HEK293 (cell line): ENCODE measurements at regions not wholly inside any gene's neighbourhood (a gene's known extent, or its start where the extent isn't known, plus 50 kb on each side); places are given as distances from the start of the nearest gene placed in this dataset.

ENCODE experiments used
- CTCF ChIA-PET: fragments of 350-600 bp; formaldehyde crosslinking; extraction: SDS; loops from one replicate; lab custom pipeline; 2021; ENCODE audit warnings: antibody characterized with exemption; lab: Yijun Ruan, JAX
- POLR2A ChIA-PET: fragments of 300-600 bp; formaldehyde crosslinking; extraction: SDS; loops from one replicate; lab custom pipeline; 2020; ENCODE audit warnings: antibody characterized with exemption, inconsistent platforms; lab: Yijun Ruan, JAX
- H3K27ac ChIP-seq: fragments of 200-500 bp; sonication (Bioruptor generic); 2 replicates; pipeline ENCODE4 v1.5.1; 2014; ENCODE audit warnings: low read depth, low read length, control low read depth, inconsistent platforms; ENCODE audit errors: extremely low read depth
- H3K36me3 ChIP-seq, 2 experiments: fragments of 200-500 bp in 1 of 2; sonication (Bioruptor generic) in 1 of 2; 1 replicate in 1 of 2; 2 replicates in 1 of 2; pipeline ENCODE4 v1.5.1; 2014 to 2017; ENCODE audit warnings: inconsistent platforms in 2 of 2, low read length in 2 of 2; ENCODE audit not compliant: control insufficient read depth in 2 of 2, insufficient read depth in 1 of 2
- H3K4me1 ChIP-seq: fragments of 200-500 bp; sonication (Bioruptor generic); 2 replicates; pipeline ENCODE4 v1.5.1; 2014; ENCODE audit warnings: mild to moderate bottlenecking, low read length, inconsistent platforms; ENCODE audit not compliant: control insufficient read depth, insufficient read depth
- H3K4me3 ChIP-seq: 2 replicates; pipeline ENCODE4 v1.5.1; 2011; ENCODE audit warnings: low read depth, mild to moderate bottlenecking, control low read depth, low read length, moderate library complexity
- H3K9me3 ChIP-seq: fragments of 200-500 bp; sonication (Bioruptor generic); 2 replicates; pipeline ENCODE4 v1.5.1; 2014; ENCODE audit warnings: low read depth, low read length, inconsistent platforms; ENCODE audit not compliant: control insufficient read depth, insufficient read depth
- ATF2 ChIP-seq: fragments of 450-650 bp; formaldehyde crosslinking; IDR thresholded peaks from 2 replicates; pipeline ENCODE4 v1.5.1; 2016; ENCODE audit warnings: missing biosample characterization, missing genetic modification characterization, low read depth
- BCL11A ChIP-seq: fragments of 450-650 bp; formaldehyde crosslinking; IDR thresholded peaks from 2 replicates; pipeline ENCODE4 v1.5.1; 2016; ENCODE audit warnings: low read depth, missing biosample characterization, missing genetic modification characterization
- HOXD13 ChIP-seq: sonication (generic); formaldehyde crosslinking; IDR thresholded peaks from 2 replicates; pipeline ENCODE4 v1.8.0; 2022; ENCODE audit warnings: missing genetic modification reagents, borderline replicate concordance
- MYNN ChIP-seq: fragments of 450-650 bp; formaldehyde crosslinking; IDR thresholded peaks from 2 replicates; pipeline ENCODE4 v1.5.1; 2016; ENCODE audit warnings: missing biosample characterization, missing genetic modification characterization, borderline replicate concordance
- WT1 ChIP-seq: fragments of 450-650 bp; formaldehyde crosslinking; IDR thresholded peaks from 2 replicates; pipeline ENCODE4 v1.5.1; 2016; ENCODE audit warnings: missing biosample characterization, missing genetic modification characterization
- ZBTB6 ChIP-seq: fragments of 450-650 bp; formaldehyde crosslinking; IDR thresholded peaks from 2 replicates; pipeline ENCODE4 v1.5.1; 2017; ENCODE audit warnings: missing biosample characterization, missing genetic modification characterization
- ZEB2 ChIP-seq: fragments of 450-650 bp; formaldehyde crosslinking; IDR thresholded peaks from 2 replicates; pipeline ENCODE4 v1.5.1; 2016; ENCODE audit warnings: missing biosample characterization, missing genetic modification characterization
- ZNF114 ChIP-seq: fragments of 450-650 bp; formaldehyde crosslinking; IDR thresholded peaks from 2 replicates; pipeline ENCODE4 v1.5.0; 2017; ENCODE audit warnings: missing biosample characterization, missing genetic modification characterization
- ZNF148 ChIP-seq: fragments of 450-650 bp; formaldehyde crosslinking; IDR thresholded peaks from 2 replicates; pipeline ENCODE4 v1.5.0; 2017; ENCODE audit warnings: missing biosample characterization, missing genetic modification characterization, borderline replicate concordance
- ZNF16 ChIP-seq: fragments of 450-650 bp; formaldehyde crosslinking; IDR thresholded peaks from 2 replicates; pipeline ENCODE4 v1.5.1; 2016; ENCODE audit warnings: low read depth, missing biosample characterization, missing genetic modification characterization
- ZNF223 ChIP-seq: fragments of 450-650 bp; formaldehyde crosslinking; IDR thresholded peaks from 2 replicates; pipeline ENCODE4 v1.5.1; 2016; ENCODE audit warnings: missing biosample characterization, missing genetic modification characterization
- ZNF26 ChIP-seq: fragments of 450-650 bp; formaldehyde crosslinking; IDR thresholded peaks from 2 replicates; pipeline ENCODE4 v1.5.1; 2016; ENCODE audit warnings: missing biosample characterization, missing genetic modification characterization
- ZNF280C ChIP-seq: fragments of 450-650 bp; formaldehyde crosslinking; IDR thresholded peaks from 2 replicates; pipeline ENCODE4 v1.5.1; 2016; ENCODE audit warnings: missing biosample characterization, missing genetic modification characterization
- ZNF302 ChIP-seq: fragments of 450-650 bp; formaldehyde crosslinking; IDR thresholded peaks from 2 replicates; pipeline ENCODE4 v1.5.1; 2016; ENCODE audit warnings: missing biosample characterization, missing genetic modification characterization, low read depth
- ZNF341 ChIP-seq: fragments of 450-650 bp; formaldehyde crosslinking; IDR thresholded peaks from 2 replicates; pipeline ENCODE4; 2016; ENCODE audit warnings: low read depth, missing biosample characterization, missing genetic modification characterization
- ZNF354C ChIP-seq: fragments of 450-650 bp; formaldehyde crosslinking; IDR thresholded peaks from 2 replicates; pipeline ENCODE4 v1.5.1; 2016; ENCODE audit warnings: missing biosample characterization, missing genetic modification characterization, low read depth, borderline replicate concordance
- ZNF394 ChIP-seq: fragments of 450-650 bp; formaldehyde crosslinking; IDR thresholded peaks from 2 replicates; pipeline ENCODE4 v1.5.1; 2016; ENCODE audit warnings: missing biosample characterization, missing genetic modification characterization, mild to moderate bottlenecking, moderate library complexity, borderline replicate concordance
- ZNF518A ChIP-seq: fragments of 450-650 bp; formaldehyde crosslinking; conservative IDR thresholded peaks from 2 replicates; pipeline ENCODE4 v1.5.1; 2016; ENCODE audit warnings: low read depth, missing biosample characterization, missing genetic modification characterization
- ZNF645 ChIP-seq: fragments of 450-650 bp; formaldehyde crosslinking; IDR thresholded peaks from 2 replicates; pipeline ENCODE4; 2016; ENCODE audit warnings: missing biosample characterization, missing genetic modification characterization

GRCh38 chr18:53715243-53715853 lies 509.1 kb downstream of the MBD2 start:
- ChIA-PET CTCF (no interaction called here), POLR2A (no interaction called here)
- TF ChIP-seq HOXD13 (CRISPR knock-in tag) (no peak), ZNF223 (tag by site-specific recombination) (no peak), ZNF354C (tag by site-specific recombination) (no peak), ZNF26 (tag by site-specific recombination) (no peak), BCL11A (tag by site-specific recombination) (no peak), ZNF280C (tag by site-specific recombination) (no peak), ZNF341 (tag by site-specific recombination) (no peak), ZNF148 (tag by site-specific recombination) (no peak), ZNF16 (tag by site-specific recombination) (no peak), ZEB2 (tag by site-specific recombination) (no peak), MYNN (tag by site-specific recombination) (no peak), ZNF645 (no peak), ZNF518A (tag by site-specific recombination) (no peak), ATF2 (tag by site-specific recombination) (no peak), ZNF394 (no peak), ZBTB6 (tag by site-specific recombination) (no peak), ZNF302 (no peak), WT1 (tag by site-specific recombination) (no peak), ZNF114 (tag by site-specific recombination) (no peak)
- H3K36me3 ChIP-seq = no peaks in the 10 kb centered on the region
- H3K27ac ChIP-seq = no peak overlapping the region
- H3K4me1 ChIP-seq = no peaks in the 10 kb centered on the region
- H3K9me3 ChIP-seq = no peaks in the 10 kb centered on the region
- H3K4me3 ChIP-seq = no peak overlapping the region
